Neural progenitor cell (in vitro differentiated cells): ENCODE measurements at regions not wholly inside any gene's neighbourhood (a gene's known extent, or its start where the extent isn't known, plus 50 kb on each side); places are given as distances from the start of the nearest gene placed in this dataset.

Experiments used
- DNase-seq: peaks from one replicate; pipeline ENCODE4 v3.0.0-alpha.2; 2016; ENCODE audit warnings: low spot score
- H2AFZ ChIP-seq: fragments of 200-600 bp; sonication (generic); replicated peaks from 2 replicates; pipeline ENCODE4 v1.6.1; 2016; ENCODE audit warnings: antibody characterized with exemption
- H3F3A ChIP-seq: fragments of 200-600 bp; sonication (generic); 2 replicates; pipeline ENCODE4 v1.6.1; 2016; ENCODE audit warnings: antibody characterized with exemption, low read depth
- H3K27ac ChIP-seq: fragments of 200-600 bp; sonication (generic); 2 replicates; pipeline ENCODE4 v1.5.1; 2016; ENCODE audit warnings: mild to moderate bottlenecking
- H3K27me3 ChIP-seq: fragments of 200-600 bp; sonication (generic); 2 replicates; pipeline ENCODE4 v1.6.1; 2016; ENCODE audit warnings: mild to moderate bottlenecking, moderate library complexity
- H3K36me3 ChIP-seq: fragments of 200-600 bp; sonication (generic); 2 replicates; pipeline ENCODE4 v1.5.1; 2016
- H3K4me1 ChIP-seq: fragments of 200-600 bp; sonication (generic); 2 replicates; pipeline ENCODE4 v1.6.1; 2016; ENCODE audit warnings: mixed run types
- H3K4me2 ChIP-seq: fragments of 200-600 bp; sonication (generic); 2 replicates; pipeline ENCODE4 v1.6.1; 2016
- H3K4me3 ChIP-seq: fragments of 200-600 bp; sonication (generic); 2 replicates; pipeline ENCODE4 v1.5.1; 2016
- H3K79me2 ChIP-seq: fragments of 200-600 bp; sonication (generic); 2 replicates; pipeline ENCODE4 v1.6.1; 2016; ENCODE audit warnings: low read depth
- H3K9ac ChIP-seq: fragments of 200-600 bp; sonication (generic); 2 replicates; pipeline ENCODE4 v1.6.1; 2016
- H3K9me3 ChIP-seq: fragments of 200-600 bp; sonication (generic); 2 replicates; pipeline ENCODE4 v1.5.1; 2016; ENCODE audit warnings: low read depth
- H4K20me1 ChIP-seq: fragments of 200-600 bp; sonication (generic); 2 replicates; pipeline ENCODE4 v1.6.1; 2016; ENCODE audit warnings: low read depth
- H3K27ac Mint-ChIP-seq: 3 replicates; pipeline ENCODE4 v1.8.0; 2021; ENCODE audit warnings: mixed read lengths
- H3K27me3 Mint-ChIP-seq: 2 replicates; pipeline ENCODE4 v1.8.0; 2022; ENCODE audit warnings: low read depth, mild to moderate bottlenecking, inconsistent platforms, moderate library complexity, mixed read lengths; ENCODE audit not compliant: insufficient read depth
- H3K36me3 Mint-ChIP-seq: 3 replicates; pipeline ENCODE4 v1.8.0; 2021; ENCODE audit warnings: mixed read lengths
- H3K4me1 Mint-ChIP-seq: 3 replicates; pipeline ENCODE4 v1.8.0; 2021; ENCODE audit warnings: mixed read lengths
- H3K4me3 Mint-ChIP-seq: 3 replicates; pipeline ENCODE4 v1.8.0; 2021; ENCODE audit warnings: mild to moderate bottlenecking, moderate library complexity, mixed read lengths
- H3K9me3 Mint-ChIP-seq: 3 replicates; pipeline ENCODE4 v1.8.0; 2020; ENCODE audit warnings: mixed read lengths
- CTCF ChIP-seq: fragments of 200-600 bp; sonication (generic); IDR thresholded peaks from 2 replicates; pipeline ENCODE4 v1.5.1; 2017; ENCODE audit warnings: antibody characterized with exemption, mild to moderate bottlenecking
- EZH2 ChIP-seq: fragments of 200-600 bp; sonication (generic); IDR thresholded peaks from 2 replicates; pipeline ENCODE4 v1.6.1; 2017; ENCODE audit warnings: antibody characterized with exemption, mild to moderate bottlenecking, moderate library complexity
- EZH2phosphoT487 ChIP-seq: fragments of 200-600 bp; sonication (generic); IDR thresholded peaks from 2 replicates; pipeline ENCODE4 v1.6.1; 2017; ENCODE audit warnings: antibody characterized with exemption

GRCh38 chr3:188003188-188004171, 150.5 kb upstream of the LPP start:
- no peak for DNase-seq
- H3K4me2 ChIP-seq: peak overlapping the region; percentile 12
- Mint-ChIP-seq H3K4me3 (no peak overlapping the region), H3K36me3 (no peaks in the 10 kb centered on the region), H3K9me3 (no peaks in the 10 kb centered on the region), H3K27ac (no peak overlapping the region), H3K4me1 (peaks cover 2% of the 10 kb centered on the region), H3K27me3 (peaks cover 9% of the 10 kb centered on the region)
- no peaks in the 10 kb centered on the region for H3K9me3 ChIP-seq
- peaks cover 14% of the 10 kb centered on the region for H3F3A ChIP-seq
- H3K4me3 ChIP-seq: no peak overlapping the region
- peaks cover 15% of the 10 kb centered on the region for H3K4me1 ChIP-seq
- no peaks in the 10 kb centered on the region for H3K79me2 ChIP-seq
- H3K36me3 ChIP-seq: no peaks in the 10 kb centered on the region
- no peak overlapping the region for H3K9ac ChIP-seq
- H3K27me3 ChIP-seq: no peaks in the 10 kb centered on the region
- H2AFZ ChIP-seq: no peak overlapping the region
- no peak overlapping the region for H3K27ac ChIP-seq
- TF ChIP-seq EZH2phosphoT487 (no peak), EZH2 (no peak), CTCF (no peak)
- H4K20me1 ChIP-seq: no peaks in the 10 kb centered on the region

DNA sequence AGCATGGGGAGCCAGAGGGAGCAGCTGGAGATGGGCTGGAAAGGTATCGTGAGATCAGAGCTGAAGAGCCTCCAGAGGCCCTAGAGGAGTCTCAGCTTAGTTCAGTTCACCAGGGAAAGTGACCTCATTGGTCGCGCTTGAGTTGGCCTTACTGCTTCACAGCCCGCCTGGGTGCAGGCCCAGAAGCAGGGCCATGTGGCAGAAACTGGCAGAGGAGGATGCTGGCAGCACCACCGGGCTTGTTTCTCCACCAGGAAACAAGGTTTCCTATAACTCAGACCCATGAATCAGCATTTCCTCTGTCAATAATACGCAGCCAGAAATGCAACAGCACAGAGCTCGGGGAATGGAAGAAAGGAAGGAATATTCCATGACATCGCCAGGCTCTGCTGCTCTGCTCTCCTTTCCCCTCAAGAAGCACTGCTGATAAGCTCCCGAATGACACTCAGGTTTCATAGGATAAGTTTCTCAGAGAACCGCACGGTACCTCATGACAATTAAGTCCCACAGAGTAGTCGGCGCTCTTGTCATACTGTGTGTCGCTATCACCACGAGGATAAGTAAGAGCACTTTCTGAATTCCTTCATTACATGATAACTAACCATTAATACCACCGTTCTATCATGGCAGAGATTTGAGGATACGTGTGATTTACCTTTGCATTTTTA, 147.1 kb upstream of the LPP start:
- peaks cover 2% of the 10 kb centered on the region for H3K9me3 Mint-ChIP-seq
- H3K27ac Mint-ChIP-seq: no peak overlapping the region
- Histone ChIP-seq H3K27me3 (no peaks in the 10 kb centered on the region), H4K20me1 (no peaks in the 10 kb centered on the region), H3K27ac (no peak overlapping the region), H3K4me2 (no peak overlapping the region), H3K9ac (no peak overlapping the region), H3K9me3 (no peaks in the 10 kb centered on the region), H3K79me2 (no peaks in the 10 kb centered on the region), H3K36me3 (no peaks in the 10 kb centered on the region), H3K4me1 (peaks cover 15% of the 10 kb centered on the region), H3F3A (peaks cover 14% of the 10 kb centered on the region), H2AFZ (no peak overlapping the region), H3K4me3 (no peak overlapping the region)
- H3K27me3 Mint-ChIP-seq: peaks cover 10% of the 10 kb centered on the region
- no peaks in the 10 kb centered on the region for H3K36me3 Mint-ChIP-seq
- no peak for TF ChIP-seq CTCF
- no peak for TF ChIP-seq EZH2
- TF ChIP-seq EZH2phosphoT487: no peak
- no peak overlapping the region for H3K4me3 Mint-ChIP-seq
- no peak for DNase-seq
- H3K4me1 Mint-ChIP-seq: peaks cover 2% of the 10 kb centered on the region

DNA sequence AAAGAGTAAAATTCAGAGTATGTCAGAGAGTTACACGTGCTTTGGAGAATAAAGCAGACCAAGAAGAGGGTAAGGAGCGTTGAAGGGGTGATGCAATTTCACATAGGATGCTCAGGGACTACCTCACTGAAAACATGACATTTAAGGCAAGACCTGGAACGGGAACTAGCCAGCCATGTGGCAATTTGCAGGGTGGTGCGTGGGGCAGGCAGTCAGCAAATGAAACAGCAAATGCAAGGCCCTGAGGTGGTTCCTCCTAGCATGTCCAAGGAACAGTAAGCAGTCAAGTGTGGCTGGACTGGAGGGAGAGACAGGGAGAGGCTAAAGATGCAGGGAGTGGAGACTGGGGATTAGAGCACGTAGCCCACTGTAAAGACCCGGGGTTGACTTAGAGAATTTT, 146.1 kb upstream of the LPP start:
- no peak overlapping the region for H3K9ac ChIP-seq
- DNase-seq: no peak
- H2AFZ ChIP-seq: no peak overlapping the region
- no peak overlapping the region for H3K27ac Mint-ChIP-seq
- no peak overlapping the region for H3K4me3 ChIP-seq
- peaks cover 2% of the 10 kb centered on the region for H3K9me3 Mint-ChIP-seq
- TF ChIP-seq EZH2: no peak
- H4K20me1 ChIP-seq: no peaks in the 10 kb centered on the region
- no peaks in the 10 kb centered on the region for H3K79me2 ChIP-seq
- H3K4me3 Mint-ChIP-seq: no peak overlapping the region
- H3K4me1 Mint-ChIP-seq: peaks cover 2% of the 10 kb centered on the region
- H3K36me3 Mint-ChIP-seq: no peaks in the 10 kb centered on the region
- no peaks in the 10 kb centered on the region for H3K36me3 ChIP-seq
- H3K9me3 ChIP-seq: no peaks in the 10 kb centered on the region
- peaks cover 8% of the 10 kb centered on the region for H3K27me3 Mint-ChIP-seq
- H3K27ac ChIP-seq: no peak overlapping the region
- H3F3A ChIP-seq: peaks cover 14% of the 10 kb centered on the region
- peaks cover 15% of the 10 kb centered on the region for H3K4me1 ChIP-seq
- no peaks in the 10 kb centered on the region for H3K27me3 ChIP-seq
- no peak overlapping the region for H3K4me2 ChIP-seq
